Smooth muscle cell (in vitro differentiated cells): ENCODE measurements at regions not wholly inside any gene's neighbourhood (a gene's known extent, or its start where the extent isn't known, plus 50 kb on each side); places are given as distances from the start of the nearest gene placed in this dataset.
"Not testable (repeated sequence)": the region's sequence is repeated elsewhere in the genome, so short reads cannot be mapped to it uniquely, and the experiment has no call there.

Source experiments
- DNase-seq: peaks from one replicate; lab custom pipeline; 2025; ENCODE audit not compliant: unreplicated experiment; lab: John Stamatoyannopoulos, UW
- H2AFZ ChIP-seq: fragments of 200-600 bp; sonication (generic); 2 replicates; pipeline ENCODE4 v1.6.0; 2016; ENCODE audit warnings: antibody characterized with exemption, low read depth, mild to moderate bottlenecking
- H3F3A ChIP-seq: fragments of 200-600 bp; sonication (generic); 2 replicates; pipeline ENCODE4 v1.6.0; 2017; ENCODE audit warnings: antibody characterized with exemption, low read depth
- H3K27ac ChIP-seq: fragments of 200-600 bp; sonication (generic); 2 replicates; pipeline ENCODE4 v1.5.1; 2016; ENCODE audit warnings: low read depth, mild to moderate bottlenecking
- H3K27me3 ChIP-seq: fragments of 200-600 bp; sonication (generic); 2 replicates; pipeline ENCODE4 v1.6.1; 2016; ENCODE audit warnings: low read depth, mild to moderate bottlenecking
- H3K36me3 ChIP-seq: fragments of 200-600 bp; sonication (generic); 2 replicates; pipeline ENCODE4 v1.5.1; 2016; ENCODE audit warnings: low read depth
- H3K4me1 ChIP-seq: fragments of 200-600 bp; sonication (generic); 2 replicates; pipeline ENCODE4 v1.5.1; 2016; ENCODE audit warnings: low read depth
- H3K4me2 ChIP-seq: fragments of 200-600 bp; sonication (generic); 2 replicates; pipeline ENCODE4 v1.6.0; 2016; ENCODE audit warnings: mild to moderate bottlenecking
- H3K4me3 ChIP-seq: fragments of 200-600 bp; sonication (generic); 2 replicates; pipeline ENCODE4 v1.5.1; 2016; ENCODE audit warnings: mild to moderate bottlenecking
- H3K79me2 ChIP-seq: fragments of 200-600 bp; sonication (generic); 2 replicates; pipeline ENCODE4 v1.6.0; 2016; ENCODE audit warnings: low read depth, mild to moderate bottlenecking
- H3K9ac ChIP-seq: fragments of 200-600 bp; sonication (generic); 2 replicates; pipeline ENCODE4 v1.6.0; 2016; ENCODE audit warnings: low read depth
- H3K9me3 ChIP-seq: fragments of 200-600 bp; sonication (generic); replicated peaks from 2 replicates; pipeline ENCODE4 v1.5.1; 2016; ENCODE audit warnings: low read depth
- H4K20me1 ChIP-seq: fragments of 200-600 bp; sonication (generic); 2 replicates; pipeline ENCODE4 v1.6.0; 2016; ENCODE audit warnings: low read depth
- CTCF ChIP-seq: fragments of 200-600 bp; sonication (generic); IDR thresholded peaks from 2 replicates; pipeline ENCODE4 v1.5.1; 2017; ENCODE audit warnings: borderline replicate concordance, mild to moderate bottlenecking, antibody characterized with exemption; ENCODE audit not compliant: insufficient read depth, poor library complexity, severe bottlenecking
- WGBS: methylation state at CpG from one replicate; pipeline ENCODE4 v1.1.7; 2016; ENCODE audit warnings: low lambda C conversion rate; 5-methylcytosine and 5-hydroxymethylcytosine counted together

GRCh38 chr3:26498271-26498670 lies 124.3 kb upstream of the LRRC3B start:
- no peaks in the 10 kb centered on the region for H3F3A ChIP-seq
- no peak for DNase-seq
- H3K4me1 ChIP-seq, result no peaks in the 10 kb centered on the region
- H3K9ac ChIP-seq, result no peak overlapping the region
- no peaks in the 10 kb centered on the region for H3K27me3 ChIP-seq
- H4K20me1 ChIP-seq, result no peaks in the 10 kb centered on the region
- no peak overlapping the region for H2AFZ ChIP-seq
- no peak overlapping the region for H3K4me2 ChIP-seq
- WGBS, result 82% methylated on average over 2 of the region's 2 CpGs
- no peaks in the 10 kb centered on the region for H3K79me2 ChIP-seq
- H3K27ac ChIP-seq, result no peak overlapping the region
- TF ChIP-seq CTCF, result no peak
- H3K36me3 ChIP-seq, result no peaks in the 10 kb centered on the region
- no peaks in the 10 kb centered on the region for H3K9me3 ChIP-seq
- H3K4me3 ChIP-seq, result no peak overlapping the region

GRCh38 chr3:26505399-26505798 lies 117.2 kb upstream of the LRRC3B start:
- Histone ChIP-seq H3K4me2 (no peak overlapping the region), H3K9ac (no peak overlapping the region), H3K9me3 (no peaks in the 10 kb centered on the region), H3K79me2 (no peaks in the 10 kb centered on the region), H3K36me3 (no peaks in the 10 kb centered on the region), H3K27ac (no peak overlapping the region), H3K4me3 (no peak overlapping the region), H4K20me1 (no peaks in the 10 kb centered on the region), H2AFZ (no peak overlapping the region), H3K27me3 (no peaks in the 10 kb centered on the region), H3K4me1 (no peaks in the 10 kb centered on the region), H3F3A (no peaks in the 10 kb centered on the region)
- no peak for DNase-seq
- no peak for TF ChIP-seq CTCF
- WGBS, result 84% methylated on average over 3 of the region's 3 CpGs

- H3K27ac ChIP-seq, H3K4me3 ChIP-seq, H3K79me2 ChIP-seq, H3K4me1 ChIP-seq, H2AFZ ChIP-seq, H3K9me3 ChIP-seq, H3K4me2 ChIP-seq, H3K27me3 ChIP-seq, H3F3A ChIP-seq, DNase-seq, H3K9ac ChIP-seq, H4K20me1 ChIP-seq, H3K36me3 ChIP-seq: not testable (repeated sequence)
- 82% methylated on average over 5 of the region's 5 CpGs for WGBS
Measured at GRCh38 chr3:26514445-26515029, 108.0 kb upstream of the LRRC3B start.

GRCh38 chr3:26515351-26515750 lies 107.2 kb upstream of the LRRC3B start:
- no peaks in the 10 kb centered on the region for H3K4me1 ChIP-seq
- 47% methylated on average over 2 of the region's 2 CpGs for WGBS
- H2AFZ ChIP-seq, result no peak overlapping the region
- no peak for TF ChIP-seq CTCF
- no peaks in the 10 kb centered on the region for H3K79me2 ChIP-seq
- H3K4me2 ChIP-seq, result no peak overlapping the region
- H3K27ac ChIP-seq, result no peak overlapping the region
- no peak for DNase-seq
- no peaks in the 10 kb centered on the region for H3K27me3 ChIP-seq
- H4K20me1 ChIP-seq, result no peaks in the 10 kb centered on the region
- H3F3A ChIP-seq, result no peaks in the 10 kb centered on the region
- H3K9me3 ChIP-seq, result no peaks in the 10 kb centered on the region
- H3K4me3 ChIP-seq, result no peak overlapping the region
- no peak overlapping the region for H3K9ac ChIP-seq
- H3K36me3 ChIP-seq, result no peaks in the 10 kb centered on the region
